Smooth muscle cell (in vitro differentiated cells): ENCODE measurements at regions not wholly inside any gene's neighbourhood (a gene's known extent, or its start where the extent isn't known, plus 50 kb on each side); places are given as distances from the start of the nearest gene placed in this dataset.

ENCODE experiments used
- DNase-seq: peaks from one replicate; lab custom pipeline; 2025; ENCODE audit not compliant: unreplicated experiment; lab: John Stamatoyannopoulos, UW
- H2AFZ ChIP-seq: fragments of 200-600 bp; sonication (generic); 2 replicates; pipeline ENCODE4 v1.6.0; 2016; ENCODE audit warnings: antibody characterized with exemption, low read depth, mild to moderate bottlenecking
- H3F3A ChIP-seq: fragments of 200-600 bp; sonication (generic); 2 replicates; pipeline ENCODE4 v1.6.0; 2017; ENCODE audit warnings: antibody characterized with exemption, low read depth
- H3K27ac ChIP-seq: fragments of 200-600 bp; sonication (generic); 2 replicates; pipeline ENCODE4 v1.5.1; 2016; ENCODE audit warnings: low read depth, mild to moderate bottlenecking
- H3K27me3 ChIP-seq: fragments of 200-600 bp; sonication (generic); 2 replicates; pipeline ENCODE4 v1.6.1; 2016; ENCODE audit warnings: low read depth, mild to moderate bottlenecking
- H3K36me3 ChIP-seq: fragments of 200-600 bp; sonication (generic); 2 replicates; pipeline ENCODE4 v1.5.1; 2016; ENCODE audit warnings: low read depth
- H3K4me1 ChIP-seq: fragments of 200-600 bp; sonication (generic); 2 replicates; pipeline ENCODE4 v1.5.1; 2016; ENCODE audit warnings: low read depth
- H3K4me2 ChIP-seq: fragments of 200-600 bp; sonication (generic); 2 replicates; pipeline ENCODE4 v1.6.0; 2016; ENCODE audit warnings: mild to moderate bottlenecking
- H3K4me3 ChIP-seq: fragments of 200-600 bp; sonication (generic); 2 replicates; pipeline ENCODE4 v1.5.1; 2016; ENCODE audit warnings: mild to moderate bottlenecking
- H3K79me2 ChIP-seq: fragments of 200-600 bp; sonication (generic); 2 replicates; pipeline ENCODE4 v1.6.0; 2016; ENCODE audit warnings: low read depth, mild to moderate bottlenecking
- H3K9ac ChIP-seq: fragments of 200-600 bp; sonication (generic); 2 replicates; pipeline ENCODE4 v1.6.0; 2016; ENCODE audit warnings: low read depth
- H3K9me3 ChIP-seq: fragments of 200-600 bp; sonication (generic); replicated peaks from 2 replicates; pipeline ENCODE4 v1.5.1; 2016; ENCODE audit warnings: low read depth
- H4K20me1 ChIP-seq: fragments of 200-600 bp; sonication (generic); 2 replicates; pipeline ENCODE4 v1.6.0; 2016; ENCODE audit warnings: low read depth
- WGBS: methylation state at CpG from one replicate; pipeline ENCODE4 v1.1.7; 2016; ENCODE audit warnings: low lambda C conversion rate; 5-methylcytosine and 5-hydroxymethylcytosine counted together
- TF ChIP-seq, protein P1 (sequence below): fragments of 200-600 bp; sonication (generic); IDR thresholded peaks from 2 replicates; pipeline ENCODE4 v1.5.1; 2017; ENCODE audit warnings: borderline replicate concordance, mild to moderate bottlenecking, antibody characterized with exemption; ENCODE audit not compliant: insufficient read depth, poor library complexity, severe bottlenecking

DNA sequence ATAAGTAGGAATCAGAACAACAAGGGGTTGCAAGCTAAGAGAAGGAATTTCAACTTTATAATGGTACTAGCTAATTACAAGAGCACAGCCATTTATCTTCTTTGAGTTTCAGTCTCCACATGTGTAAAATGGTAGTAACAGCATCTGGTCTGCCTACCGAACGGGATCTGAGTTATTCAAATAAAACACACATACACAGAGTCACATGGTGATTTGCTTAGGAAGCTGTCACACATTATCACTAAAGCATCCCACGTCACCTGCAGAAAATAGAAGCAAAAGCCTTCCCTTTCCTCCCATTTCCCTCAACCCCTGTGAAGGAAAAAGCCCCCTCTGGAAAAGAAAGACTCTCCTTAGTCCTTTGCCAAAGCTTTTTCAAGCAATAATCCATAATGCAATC lies 389.7 kb downstream of the OMA1 start:
- Histone ChIP-seq H3K36me3 (no peaks in the 10 kb centered on the region), H3K9me3 (no peaks in the 10 kb centered on the region), H3K4me3 (no peak overlapping the region), H3K79me2 (no peaks in the 10 kb centered on the region), H3K27me3 (no peaks in the 10 kb centered on the region), H3K4me1 (peaks cover 29% of the 10 kb centered on the region), H3F3A (no peaks in the 10 kb centered on the region), H4K20me1 (no peaks in the 10 kb centered on the region), H2AFZ (no peak overlapping the region), H3K4me2 (no peak overlapping the region), H3K27ac (no peak overlapping the region), H3K9ac (no peak overlapping the region)
- WGBS, result 86% methylated on average over 3 of the region's 3 CpGs
- TF ChIP-seq, protein P1, sequence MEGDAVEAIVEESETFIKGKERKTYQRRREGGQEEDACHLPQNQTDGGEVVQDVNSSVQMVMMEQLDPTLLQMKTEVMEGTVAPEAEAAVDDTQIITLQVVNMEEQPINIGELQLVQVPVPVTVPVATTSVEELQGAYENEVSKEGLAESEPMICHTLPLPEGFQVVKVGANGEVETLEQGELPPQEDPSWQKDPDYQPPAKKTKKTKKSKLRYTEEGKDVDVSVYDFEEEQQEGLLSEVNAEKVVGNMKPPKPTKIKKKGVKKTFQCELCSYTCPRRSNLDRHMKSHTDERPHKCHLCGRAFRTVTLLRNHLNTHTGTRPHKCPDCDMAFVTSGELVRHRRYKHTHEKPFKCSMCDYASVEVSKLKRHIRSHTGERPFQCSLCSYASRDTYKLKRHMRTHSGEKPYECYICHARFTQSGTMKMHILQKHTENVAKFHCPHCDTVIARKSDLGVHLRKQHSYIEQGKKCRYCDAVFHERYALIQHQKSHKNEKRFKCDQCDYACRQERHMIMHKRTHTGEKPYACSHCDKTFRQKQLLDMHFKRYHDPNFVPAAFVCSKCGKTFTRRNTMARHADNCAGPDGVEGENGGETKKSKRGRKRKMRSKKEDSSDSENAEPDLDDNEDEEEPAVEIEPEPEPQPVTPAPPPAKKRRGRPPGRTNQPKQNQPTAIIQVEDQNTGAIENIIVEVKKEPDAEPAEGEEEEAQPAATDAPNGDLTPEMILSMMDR, result no peak
- no peak for DNase-seq

DNA sequence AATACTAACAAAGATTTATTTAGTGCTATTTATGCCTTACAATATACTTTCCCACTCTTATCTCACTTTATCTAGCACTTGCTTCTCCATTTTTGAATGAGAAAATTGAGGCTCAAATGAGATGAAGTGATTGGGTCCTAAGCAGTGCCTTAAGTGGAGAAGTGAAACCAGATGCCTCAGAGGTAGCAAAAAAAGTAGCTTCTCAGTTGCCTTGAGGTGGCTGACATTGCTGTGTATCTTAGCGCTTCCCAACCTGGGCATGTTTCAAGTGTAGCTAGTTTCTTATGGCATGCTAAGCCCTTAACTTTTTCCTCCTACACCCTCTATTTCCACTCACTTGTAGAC lies 390.4 kb downstream of the OMA1 start:
- Histone ChIP-seq H3K9ac (no peak overlapping the region), H3K27ac (no peak overlapping the region), H3K9me3 (no peaks in the 10 kb centered on the region), H3K4me3 (no peak overlapping the region), H3K4me2 (no peak overlapping the region), H3K27me3 (no peaks in the 10 kb centered on the region), H4K20me1 (no peaks in the 10 kb centered on the region), H3K79me2 (no peaks in the 10 kb centered on the region), H3K36me3 (no peaks in the 10 kb centered on the region), H2AFZ (no peak overlapping the region), H3F3A (no peaks in the 10 kb centered on the region), H3K4me1 (peaks cover 29% of the 10 kb centered on the region)
- 95% methylated on average over 1 of the region's 1 CpG for WGBS
- TF ChIP-seq, protein P1, result no peak
- no peak for DNase-seq

DNA sequence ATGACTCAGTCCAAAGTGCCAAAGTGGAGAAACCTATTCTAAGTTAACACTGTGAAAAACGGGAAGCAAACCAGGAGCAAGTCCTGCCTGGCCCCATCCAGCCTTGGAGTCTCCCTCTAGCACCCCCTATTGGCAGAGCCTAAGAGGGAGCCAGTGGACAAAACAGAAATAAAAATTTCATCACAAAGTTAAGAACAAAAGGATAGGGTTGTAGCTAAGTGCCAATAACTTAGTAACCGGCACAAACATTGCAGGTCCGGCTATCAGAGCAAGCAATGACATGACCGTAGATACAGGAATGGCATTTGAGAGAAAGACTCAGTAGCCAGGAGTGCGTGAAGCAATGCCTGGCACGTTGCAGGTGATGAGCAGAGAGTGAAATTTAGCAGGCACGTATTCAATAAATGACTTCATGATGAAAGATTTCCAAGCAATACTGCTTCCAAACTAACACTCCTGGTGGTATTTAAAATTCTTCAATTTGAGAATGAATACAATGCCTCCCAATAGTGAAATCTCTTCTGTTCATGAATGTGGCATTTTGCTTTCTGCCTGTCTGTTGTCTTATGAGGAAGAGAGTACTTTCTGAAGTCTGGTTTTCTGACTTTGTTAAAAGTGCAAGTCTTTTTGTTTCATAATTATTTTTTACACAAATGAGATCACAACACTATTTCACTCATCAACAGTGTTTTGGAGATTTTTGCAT lies 391.0 kb downstream of the OMA1 start:
- Histone ChIP-seq H3F3A (no peaks in the 10 kb centered on the region), H2AFZ (no peak overlapping the region), H3K79me2 (no peaks in the 10 kb centered on the region), H3K27me3 (no peaks in the 10 kb centered on the region), H3K4me1 (peaks cover 29% of the 10 kb centered on the region), H3K27ac (no peak overlapping the region), H3K4me2 (no peak overlapping the region), H3K9me3 (no peaks in the 10 kb centered on the region), H3K9ac (no peak overlapping the region), H4K20me1 (no peaks in the 10 kb centered on the region), H3K4me3 (no peak overlapping the region), H3K36me3 (no peaks in the 10 kb centered on the region)
- DNase-seq, result no peak
- WGBS, result 74% methylated on average over 7 of the region's 7 CpGs
- TF ChIP-seq, protein P1, result peak; percentile 37

DNA sequence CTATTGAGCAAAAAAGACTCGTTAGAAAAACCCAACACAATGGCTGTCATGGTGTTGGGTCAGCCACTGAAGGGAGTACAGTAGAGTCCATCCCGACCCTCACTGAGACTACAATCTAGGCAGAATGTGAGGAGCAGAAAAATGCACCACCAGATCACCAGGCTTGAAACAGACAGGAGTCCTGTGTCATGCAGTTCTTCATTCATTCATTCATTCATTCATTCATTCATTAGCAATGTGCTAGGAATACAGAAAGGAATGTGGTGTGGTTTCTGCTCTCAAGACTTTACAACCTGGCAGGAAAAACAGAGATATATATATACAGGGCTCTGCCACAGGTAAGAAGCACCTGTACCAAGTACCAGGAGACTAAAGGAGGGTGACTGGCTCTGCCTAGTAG lies 392.3 kb downstream of the OMA1 start:
- no peak overlapping the region for H3K4me2 ChIP-seq
- H3F3A ChIP-seq, result no peaks in the 10 kb centered on the region
- peaks cover 29% of the 10 kb centered on the region for H3K4me1 ChIP-seq
- H3K27ac ChIP-seq, result no peak overlapping the region
- no peaks in the 10 kb centered on the region for H4K20me1 ChIP-seq
- no peaks in the 10 kb centered on the region for H3K9me3 ChIP-seq
- WGBS, result 92% methylated on average over 2 of the region's 2 CpGs
- H3K9ac ChIP-seq, result no peak overlapping the region
- H3K4me3 ChIP-seq, result no peak overlapping the region
- TF ChIP-seq, protein P1, result no peak
- H3K27me3 ChIP-seq, result no peaks in the 10 kb centered on the region
- H2AFZ ChIP-seq, result no peak overlapping the region
- no peaks in the 10 kb centered on the region for H3K79me2 ChIP-seq
- no peak for DNase-seq
- H3K36me3 ChIP-seq, result no peaks in the 10 kb centered on the region
